Upper lobe of left lung (tissue), 4 donors: ENCODE measurements at regions not wholly inside any gene's neighbourhood (a gene's known extent, or its start where the extent isn't known, plus 50 kb on each side); places are given as distances from the start of the nearest gene placed in this dataset.

Experiments used
- POLR2A ChIP-seq, 4 donors: fragments of 450-650 bp; IDR thresholded peaks; one replicate each; pipeline ENCODE4 v1.5.1; 2016 to 2017; ENCODE audit warnings: antibody characterized with exemption in 4 of 4, mild to moderate bottlenecking in 2 of 4
- TF ChIP-seq, protein P1 (sequence below), 6 experiments: fragments of 450-650 bp in 4 of 6; fragments of 200-600 bp in 2 of 6; sonication (generic) in 2 of 6; IDR thresholded peaks; one replicate each; pipeline ENCODE4 v1.5.1; 2016 to 2019; ENCODE audit warnings: antibody characterized with exemption in 6 of 6

DNA sequence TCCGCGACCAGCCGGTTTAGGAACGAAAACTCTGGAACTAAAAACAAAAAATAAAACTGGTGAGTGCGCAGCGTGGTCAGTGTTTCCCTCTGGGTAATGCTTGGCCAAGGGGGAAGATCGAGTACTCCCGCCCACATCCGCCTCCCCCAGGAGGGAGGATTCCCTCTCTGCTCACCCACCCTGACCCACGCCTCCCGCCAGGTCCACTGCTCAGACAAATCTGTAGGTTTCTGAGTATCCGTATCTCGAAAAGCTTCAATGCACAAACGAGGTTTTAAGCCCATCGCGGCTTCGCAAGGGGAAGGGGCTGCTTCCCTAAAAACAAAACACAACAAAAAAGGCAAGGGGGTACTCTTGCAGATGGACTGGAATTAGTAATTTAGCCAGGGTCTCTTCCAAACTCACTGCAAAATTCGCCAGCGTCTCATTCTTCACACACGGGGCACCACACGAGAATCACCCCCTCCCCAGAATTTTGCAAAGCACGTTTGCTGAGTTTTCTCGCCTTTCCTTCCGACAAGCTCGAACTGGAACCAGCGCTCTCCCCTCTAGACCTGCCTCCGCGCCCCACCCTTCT lies 75.2 kb downstream of the INSIG1 start:
- TF ChIP-seq, protein P1, sequence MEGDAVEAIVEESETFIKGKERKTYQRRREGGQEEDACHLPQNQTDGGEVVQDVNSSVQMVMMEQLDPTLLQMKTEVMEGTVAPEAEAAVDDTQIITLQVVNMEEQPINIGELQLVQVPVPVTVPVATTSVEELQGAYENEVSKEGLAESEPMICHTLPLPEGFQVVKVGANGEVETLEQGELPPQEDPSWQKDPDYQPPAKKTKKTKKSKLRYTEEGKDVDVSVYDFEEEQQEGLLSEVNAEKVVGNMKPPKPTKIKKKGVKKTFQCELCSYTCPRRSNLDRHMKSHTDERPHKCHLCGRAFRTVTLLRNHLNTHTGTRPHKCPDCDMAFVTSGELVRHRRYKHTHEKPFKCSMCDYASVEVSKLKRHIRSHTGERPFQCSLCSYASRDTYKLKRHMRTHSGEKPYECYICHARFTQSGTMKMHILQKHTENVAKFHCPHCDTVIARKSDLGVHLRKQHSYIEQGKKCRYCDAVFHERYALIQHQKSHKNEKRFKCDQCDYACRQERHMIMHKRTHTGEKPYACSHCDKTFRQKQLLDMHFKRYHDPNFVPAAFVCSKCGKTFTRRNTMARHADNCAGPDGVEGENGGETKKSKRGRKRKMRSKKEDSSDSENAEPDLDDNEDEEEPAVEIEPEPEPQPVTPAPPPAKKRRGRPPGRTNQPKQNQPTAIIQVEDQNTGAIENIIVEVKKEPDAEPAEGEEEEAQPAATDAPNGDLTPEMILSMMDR (IDR thresholded peaks at IDR 0.05) = no peak
- TF ChIP-seq POLR2A (IDR thresholded peaks at IDR 0.05) = no peak
